ENCODE measurements at regions not wholly inside any gene's neighbourhood (a gene's known extent, or its start where the extent isn't known, plus 50 kb on each side); places are given as distances from the start of the nearest gene placed in this dataset.

DNA sequence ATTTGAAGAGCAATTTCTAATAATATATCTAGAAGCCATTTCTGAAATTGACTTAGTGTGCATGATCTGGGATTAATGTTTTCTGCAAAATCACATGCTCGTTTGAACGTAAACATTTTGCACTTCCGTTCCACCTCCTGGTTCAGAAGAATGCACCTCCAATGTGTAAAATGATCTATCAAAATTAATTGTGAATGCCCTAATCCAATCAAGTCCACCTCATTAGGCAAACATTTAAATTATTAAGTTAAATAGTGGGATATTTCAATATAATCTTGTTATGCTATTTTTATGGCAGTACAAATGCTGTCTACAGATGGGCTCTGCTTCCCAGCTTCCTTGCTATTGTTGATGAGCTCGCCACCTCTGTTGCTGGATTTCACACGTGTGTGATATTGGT, 542.5 kb downstream of the INSC start:
- H3K4me2 ChIP-seq (ENCODE audit: low read length): no peak overlapping the region
- H3K27me3 ChIP-seq (ENCODE audit: control insufficient read depth, insufficient read depth, low read length): no peaks in the 10 kb centered on the region

DNA sequence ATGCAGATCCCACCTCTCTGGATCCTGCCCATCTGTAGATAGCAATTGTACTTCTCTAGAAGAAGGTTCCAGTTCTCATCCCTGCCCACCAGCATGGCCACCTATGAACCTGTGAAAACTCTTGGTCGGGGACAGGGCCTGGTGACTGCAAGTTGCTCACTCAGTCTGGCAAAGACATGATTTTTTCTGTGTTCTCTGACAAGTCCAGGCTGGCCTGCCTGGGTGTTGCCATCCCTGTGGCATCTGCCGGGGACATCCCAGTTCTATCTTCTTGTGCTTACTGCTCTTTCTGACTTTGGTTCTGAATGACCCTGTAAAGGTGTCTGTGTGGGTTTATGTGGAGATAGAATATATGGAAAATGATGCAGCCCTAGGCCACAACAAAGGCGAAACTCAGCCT, 545.8 kb downstream of the INSC start:
- no peaks in the 10 kb centered on the region for H3K27me3 ChIP-seq (ENCODE audit: control insufficient read depth, insufficient read depth, low read length)
- no peak overlapping the region for H2AFZ ChIP-seq
- no peak overlapping the region for H3K4me3 ChIP-seq (ENCODE audit: low read depth, low read length)
- H3K27ac ChIP-seq: no peak overlapping the region
- H3K36me3 ChIP-seq (ENCODE audit: control insufficient read depth, insufficient read depth, low read length): no peaks in the 10 kb centered on the region
- no peak overlapping the region for H3K4me2 ChIP-seq (ENCODE audit: low read length)
- H3K79me2 ChIP-seq: no peaks in the 10 kb centered on the region
- H3K9me3 ChIP-seq (ENCODE audit: control insufficient read depth, low read length): no peaks in the 10 kb centered on the region
- H3K9ac ChIP-seq: no peak overlapping the region
- H3K4me1 ChIP-seq: peaks cover 4% of the 10 kb centered on the region
- TF ChIP-seq, protein P1, sequence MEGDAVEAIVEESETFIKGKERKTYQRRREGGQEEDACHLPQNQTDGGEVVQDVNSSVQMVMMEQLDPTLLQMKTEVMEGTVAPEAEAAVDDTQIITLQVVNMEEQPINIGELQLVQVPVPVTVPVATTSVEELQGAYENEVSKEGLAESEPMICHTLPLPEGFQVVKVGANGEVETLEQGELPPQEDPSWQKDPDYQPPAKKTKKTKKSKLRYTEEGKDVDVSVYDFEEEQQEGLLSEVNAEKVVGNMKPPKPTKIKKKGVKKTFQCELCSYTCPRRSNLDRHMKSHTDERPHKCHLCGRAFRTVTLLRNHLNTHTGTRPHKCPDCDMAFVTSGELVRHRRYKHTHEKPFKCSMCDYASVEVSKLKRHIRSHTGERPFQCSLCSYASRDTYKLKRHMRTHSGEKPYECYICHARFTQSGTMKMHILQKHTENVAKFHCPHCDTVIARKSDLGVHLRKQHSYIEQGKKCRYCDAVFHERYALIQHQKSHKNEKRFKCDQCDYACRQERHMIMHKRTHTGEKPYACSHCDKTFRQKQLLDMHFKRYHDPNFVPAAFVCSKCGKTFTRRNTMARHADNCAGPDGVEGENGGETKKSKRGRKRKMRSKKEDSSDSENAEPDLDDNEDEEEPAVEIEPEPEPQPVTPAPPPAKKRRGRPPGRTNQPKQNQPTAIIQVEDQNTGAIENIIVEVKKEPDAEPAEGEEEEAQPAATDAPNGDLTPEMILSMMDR (IDR thresholded peaks at IDR 0.05): no peak

More for the DNA sequence above, 542.5 kb downstream of the INSC start:
- no peaks in the 10 kb centered on the region for H3K9me3 ChIP-seq (ENCODE audit: control insufficient read depth, low read length)
- TF ChIP-seq, protein P1 (IDR thresholded peaks at IDR 0.05): no peak
- no peak overlapping the region for H3K27ac ChIP-seq
- H3K79me2 ChIP-seq: no peaks in the 10 kb centered on the region
- no peak overlapping the region for H3K4me3 ChIP-seq (ENCODE audit: low read depth, low read length)
- no peak overlapping the region for H3K9ac ChIP-seq
- no peak overlapping the region for H2AFZ ChIP-seq
- H3K36me3 ChIP-seq (ENCODE audit: control insufficient read depth, insufficient read depth, low read length): no peaks in the 10 kb centered on the region
- H3K4me1 ChIP-seq: no peaks in the 10 kb centered on the region

DNA sequence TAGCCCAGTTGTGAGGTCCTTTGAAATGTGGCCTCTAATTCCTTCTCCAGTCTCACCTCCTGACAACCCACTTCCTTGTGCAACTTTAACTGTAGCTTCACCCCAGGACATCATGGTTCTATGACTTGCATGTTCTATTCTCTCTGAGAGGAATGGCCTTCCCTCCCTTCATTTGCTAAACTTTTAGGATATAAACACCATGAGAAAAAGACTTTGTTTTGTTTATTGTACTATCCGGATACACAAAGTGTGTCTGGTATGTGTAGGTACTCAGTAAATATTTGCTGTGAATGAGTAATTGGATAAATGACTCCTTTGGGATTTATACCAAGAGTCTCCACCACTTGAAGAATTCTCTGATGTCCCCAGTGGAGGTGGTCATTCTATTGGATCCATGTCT, 547.6 kb downstream of the INSC start:
- no peak overlapping the region for H3K4me2 ChIP-seq (ENCODE audit: low read length)
- H3K9me3 ChIP-seq (ENCODE audit: control insufficient read depth, low read length): no peaks in the 10 kb centered on the region
- no peak overlapping the region for H2AFZ ChIP-seq

DNA sequence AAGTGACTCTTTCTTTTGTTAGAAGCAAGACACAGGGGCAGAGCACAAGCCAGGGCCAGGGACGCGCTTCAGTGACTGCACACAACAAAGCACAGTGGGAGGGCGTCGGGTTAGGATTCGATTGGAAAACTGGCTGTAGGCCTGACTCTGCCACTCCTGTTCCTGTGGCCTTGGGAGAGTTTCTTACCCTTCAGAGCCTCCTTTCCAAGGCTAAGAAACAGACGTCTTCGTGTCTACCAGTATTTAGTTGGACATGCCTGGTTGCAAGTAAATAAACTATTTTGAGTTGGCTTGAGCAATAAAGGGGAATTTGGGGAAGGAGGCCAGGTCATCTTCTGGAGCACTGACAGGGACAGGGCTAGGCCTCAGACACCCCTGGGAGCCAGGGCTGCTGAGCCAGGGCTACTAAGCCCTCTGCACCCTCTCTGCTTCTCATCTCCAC, 549.1 kb downstream of the INSC start:
- Histone ChIP-seq H3K4me2 (ENCODE audit: low read length) (no peak overlapping the region), H2AFZ (peak overlapping the region; percentile 60), H3K4me3 (ENCODE audit: low read depth, low read length) (no peak overlapping the region), H3K9ac (no peak overlapping the region), H3K9me3 (ENCODE audit: control insufficient read depth, low read length) (no peaks in the 10 kb centered on the region), H3K79me2 (no peaks in the 10 kb centered on the region), H3K4me1 (peaks cover 4% of the 10 kb centered on the region), H3K27me3 (ENCODE audit: control insufficient read depth, insufficient read depth, low read length) (no peaks in the 10 kb centered on the region), H3K27ac (no peak overlapping the region), H3K36me3 (ENCODE audit: control insufficient read depth, insufficient read depth, low read length) (no peaks in the 10 kb centered on the region)
- TF ChIP-seq, protein P1 (IDR thresholded peaks at IDR 0.05): no peak

More for the DNA sequence above, 547.6 kb downstream of the INSC start:
- Histone ChIP-seq H3K27ac (no peak overlapping the region), H3K4me1 (peaks cover 4% of the 10 kb centered on the region), H3K4me3 (ENCODE audit: low read depth, low read length) (no peak overlapping the region), H3K27me3 (ENCODE audit: control insufficient read depth, insufficient read depth, low read length) (no peaks in the 10 kb centered on the region), H3K36me3 (ENCODE audit: control insufficient read depth, insufficient read depth, low read length) (no peaks in the 10 kb centered on the region), H3K9ac (no peak overlapping the region), H3K79me2 (no peaks in the 10 kb centered on the region)
- TF ChIP-seq, protein P1 (IDR thresholded peaks at IDR 0.05): no peak

DNA sequence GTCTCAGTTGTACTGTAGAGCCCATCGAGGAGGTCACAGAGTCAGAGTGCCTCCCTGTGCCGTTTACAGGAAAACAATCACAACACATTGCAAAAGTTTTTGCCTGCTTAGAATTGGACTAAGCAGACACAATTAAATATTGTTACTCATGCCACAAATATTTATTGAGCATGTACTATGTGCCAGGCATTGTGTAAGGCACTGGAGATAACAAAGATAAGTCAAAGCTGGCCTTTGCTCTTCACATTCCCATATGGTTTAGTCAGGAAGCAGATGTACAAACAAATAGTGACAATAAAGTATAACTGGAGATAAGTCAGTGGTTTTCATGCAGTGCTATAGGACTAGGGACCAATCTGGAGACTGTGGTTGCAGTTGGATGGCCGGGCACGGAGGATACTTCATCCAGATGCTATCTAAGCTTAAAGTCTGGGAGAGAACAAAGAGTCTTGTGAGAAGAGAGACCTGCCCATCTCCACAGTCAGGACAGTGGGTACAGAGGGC, 550.7 kb downstream of the INSC start:
- Histone ChIP-seq H2AFZ (no peak overlapping the region), H3K79me2 (no peaks in the 10 kb centered on the region), H3K9ac (no peak overlapping the region), H3K36me3 (ENCODE audit: control insufficient read depth, insufficient read depth, low read length) (no peaks in the 10 kb centered on the region), H3K4me1 (peaks cover 4% of the 10 kb centered on the region), H3K27me3 (ENCODE audit: control insufficient read depth, insufficient read depth, low read length) (no peaks in the 10 kb centered on the region), H3K4me3 (ENCODE audit: low read depth, low read length) (no peak overlapping the region), H3K27ac (no peak overlapping the region), H3K9me3 (ENCODE audit: control insufficient read depth, low read length) (no peaks in the 10 kb centered on the region), H3K4me2 (ENCODE audit: low read length) (no peak overlapping the region)
- TF ChIP-seq, protein P1 (IDR thresholded peaks at IDR 0.05): no peak
